ENCODE measurements at regions not wholly inside any gene's neighbourhood (a gene's known extent, or its start where the extent isn't known, plus 50 kb on each side); places are given as distances from the start of the nearest gene placed in this dataset.

DNA sequence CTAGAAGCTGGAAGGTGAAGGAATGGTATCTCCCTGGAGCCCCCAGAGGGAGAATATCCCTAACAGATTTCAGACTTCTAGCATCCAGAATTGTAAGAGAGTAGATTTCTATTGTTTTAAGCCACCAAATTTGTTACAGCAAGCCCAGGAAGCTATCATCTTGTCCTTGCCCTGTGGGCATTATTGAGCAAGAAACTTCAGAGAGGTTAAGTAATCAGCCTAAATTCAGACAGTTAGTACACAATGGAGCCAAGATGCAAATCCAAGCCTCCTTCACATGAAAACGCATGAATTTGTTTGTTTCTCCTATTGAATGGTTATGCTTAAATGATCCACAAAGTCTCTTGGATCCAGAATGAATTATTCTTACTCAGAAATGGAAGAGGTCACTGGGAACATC is 55.2 kb upstream of the TRIB2 start:
- no peak for DNase-seq

DNA sequence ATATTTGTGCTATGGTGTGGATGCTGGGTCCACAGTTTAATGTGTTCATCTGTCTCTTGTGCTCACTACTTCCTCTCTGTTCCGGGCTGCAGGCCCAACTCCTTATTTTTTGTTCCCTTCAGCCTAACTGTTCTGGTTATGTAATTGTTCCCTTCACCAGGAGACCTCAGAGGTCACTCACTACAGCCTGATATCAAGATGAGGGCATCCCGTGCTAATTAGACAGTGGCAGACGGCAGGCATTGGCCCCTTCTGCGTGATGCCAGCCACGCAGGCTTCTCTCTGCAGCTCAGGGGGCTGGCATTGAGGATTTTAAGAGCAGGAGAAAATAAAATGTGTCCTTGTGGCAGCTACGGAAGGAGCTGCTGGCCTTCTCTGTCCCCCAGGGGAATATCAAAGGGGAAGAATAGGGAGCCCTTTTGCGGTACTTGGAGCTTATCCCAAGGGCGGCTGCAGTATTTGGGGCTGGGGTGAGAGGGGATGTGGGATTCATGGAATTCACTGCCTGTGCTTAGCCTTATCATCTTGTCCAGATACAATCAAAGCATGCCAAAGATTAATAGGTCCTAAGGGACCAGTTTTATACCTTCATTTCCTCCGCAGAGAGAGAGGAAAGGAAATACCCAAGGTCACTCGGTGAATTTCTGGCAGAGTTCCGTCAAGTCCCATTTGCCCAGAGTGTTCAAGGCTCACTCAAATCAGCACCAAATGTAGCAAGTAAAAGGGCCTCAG is 53.3 kb upstream of the TRIB2 start:
- no peak for DNase-seq

DNA sequence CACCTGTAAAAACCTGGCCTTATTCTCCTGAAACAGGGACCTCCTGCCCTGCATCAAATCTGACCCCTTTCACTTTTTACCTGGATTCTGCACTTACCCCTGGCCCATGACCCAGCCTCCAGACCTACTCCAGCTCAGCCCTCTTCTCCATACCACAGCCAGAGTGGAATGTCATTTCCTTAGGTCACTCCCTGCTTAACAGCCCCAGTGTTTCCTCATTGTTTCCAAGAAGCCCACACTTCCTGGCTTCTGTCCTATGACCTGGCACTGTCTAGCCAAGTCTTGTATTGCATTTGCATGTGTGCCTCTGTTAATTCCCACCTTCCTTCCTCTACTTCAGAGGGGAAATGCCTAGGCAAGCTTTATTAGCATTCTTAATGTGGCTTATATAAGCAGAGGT is 51.4 kb upstream of the TRIB2 start:
- no peak for DNase-seq

DNA sequence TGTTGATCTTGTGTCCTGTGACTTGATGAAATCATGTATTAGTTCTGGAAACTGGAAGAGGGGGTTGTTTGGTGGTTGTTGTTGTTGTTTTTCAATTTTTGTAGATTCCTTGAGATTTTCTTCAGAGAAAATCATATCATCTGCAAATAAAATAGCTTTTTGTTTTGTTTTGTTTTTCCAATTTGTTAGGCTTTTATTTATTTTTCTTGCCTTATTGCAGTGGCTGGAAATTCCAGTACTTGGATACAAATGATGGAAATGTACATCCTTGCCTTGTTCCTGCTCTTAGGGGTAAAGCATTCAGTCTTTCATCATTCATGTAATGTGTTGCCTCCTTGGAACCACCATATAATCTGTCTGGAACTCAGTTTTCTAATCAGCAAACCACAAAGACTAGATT is 50.3 kb upstream of the TRIB2 start:
- no peak for DNase-seq

Measured in DMS79 treated with DMSO at 0.1 percent for 48 hours (cell line).